GM19328 (cell line): ENCODE measurements at regions not wholly inside any gene's neighbourhood (a gene's known extent, or its start where the extent isn't known, plus 50 kb on each side); places are given as distances from the start of the nearest gene placed in this dataset.

Experiments used
- ATAC-seq: cut with Tn5 transposase; IDR thresholded peaks from one replicate; pipeline ENCODE4 v1.9.1; 2021; ENCODE audit warnings: mild to moderate bottlenecking, moderate library complexity; ENCODE audit not compliant: unreplicated experiment

- ATAC-seq = no peak
These were observed 302.1 kb downstream of the MAP2K6 start for GRCh38 chr17:69716556-69716955.

- no peak for ATAC-seq
These were observed 302.7 kb downstream of the MAP2K6 start for GRCh38 chr17:69717214-69717613.

- ATAC-seq = no peak
These were observed 303.3 kb downstream of the MAP2K6 start for GRCh38 chr17:69717819-69718218.

- no peak for ATAC-seq
These were observed 305.1 kb downstream of the MAP2K6 start for GRCh38 chr17:69719474-69720048.

- ATAC-seq = no peak
These were observed 308.0 kb downstream of the MAP2K6 start for GRCh38 chr17:69722518-69722917.

GRCh38 chr17:69723316-69723715 lies 308.8 kb downstream of the MAP2K6 start:
- no peak for ATAC-seq

DNA sequence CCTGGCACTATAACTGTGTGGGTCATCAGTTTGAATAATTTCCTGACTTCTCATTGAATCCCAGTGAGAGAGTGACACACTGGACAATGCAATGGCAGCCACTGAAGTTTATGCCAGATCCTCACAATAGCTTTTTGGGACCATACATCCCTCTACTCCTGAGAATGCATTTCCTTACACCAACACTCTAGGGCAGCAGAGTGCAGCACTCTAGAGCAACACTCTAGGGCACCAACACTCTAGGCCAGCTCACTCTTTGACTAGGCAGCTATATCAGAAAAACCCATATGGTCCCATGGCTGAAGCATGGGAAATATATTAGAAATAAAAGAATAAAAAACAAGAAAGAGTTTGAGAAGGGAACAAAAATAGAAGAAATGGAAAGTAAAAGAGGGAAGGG lies 309.2 kb downstream of the MAP2K6 start:
- no peak for ATAC-seq

DNA sequence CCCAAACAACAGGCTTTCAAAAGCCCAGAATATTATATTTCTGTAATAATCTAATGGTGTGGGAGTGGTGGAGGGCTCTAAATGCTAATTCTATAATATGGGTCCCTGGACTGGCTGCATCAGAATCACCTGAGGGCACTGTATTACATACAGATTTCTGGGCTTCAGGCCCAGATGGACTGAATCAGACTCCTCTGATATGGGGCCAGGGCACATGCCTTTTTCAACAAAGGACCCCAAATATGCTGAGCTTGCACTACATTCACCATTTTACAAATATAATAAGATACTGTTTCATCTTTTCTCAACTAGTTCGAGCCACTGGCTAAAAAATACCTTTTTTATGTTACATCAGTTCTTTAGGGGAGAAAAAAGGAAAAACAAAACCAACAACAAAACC lies 309.7 kb downstream of the MAP2K6 start:
- no peak for ATAC-seq

- no peak for ATAC-seq
These were observed 310.6 kb downstream of the MAP2K6 start for GRCh38 chr17:69725146-69725545.

GRCh38 chr17:69728816-69729215 lies 314.3 kb downstream of the MAP2K6 start:
- no peak for ATAC-seq

GRCh38 chr17:69729944-69730343 lies 315.4 kb downstream of the MAP2K6 start:
- ATAC-seq = no peak

DNA sequence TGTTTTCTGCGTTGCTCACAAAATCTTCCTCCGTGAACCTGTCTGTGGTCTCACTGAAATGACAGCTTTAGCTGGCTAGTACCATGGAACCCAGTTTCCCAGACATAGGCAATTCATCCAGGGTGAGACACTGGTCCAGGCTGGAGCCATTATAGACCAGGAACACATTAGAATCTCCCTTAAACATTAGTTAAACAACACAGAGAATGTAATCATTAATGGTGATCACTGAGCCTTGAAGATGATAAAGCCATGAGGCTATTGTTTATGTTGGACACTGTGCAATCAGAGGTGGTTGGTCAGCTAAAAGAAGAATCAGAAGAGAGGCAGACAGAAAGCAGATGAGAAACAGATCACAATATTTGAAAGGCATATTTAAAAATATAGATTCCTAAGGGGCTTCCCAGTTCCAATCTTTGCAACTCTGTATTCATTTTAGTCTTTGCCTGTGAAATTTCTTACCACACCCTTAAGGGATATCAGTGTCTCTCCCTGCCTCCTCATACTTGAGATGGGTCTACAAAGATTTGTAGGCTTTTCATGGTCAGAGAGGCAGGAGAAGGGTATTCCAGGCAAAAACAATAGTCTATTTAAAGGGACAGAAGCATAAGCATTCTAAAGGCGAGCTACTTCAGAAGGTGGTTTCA lies 317.9 kb downstream of the MAP2K6 start:
- no peak for ATAC-seq

- ATAC-seq = no peak
These were observed 318.9 kb downstream of the MAP2K6 start for GRCh38 chr17:69733171-69734012.

- no peak for ATAC-seq
These were observed 320.2 kb downstream of the MAP2K6 start for GRCh38 chr17:69734656-69735055.

DNA sequence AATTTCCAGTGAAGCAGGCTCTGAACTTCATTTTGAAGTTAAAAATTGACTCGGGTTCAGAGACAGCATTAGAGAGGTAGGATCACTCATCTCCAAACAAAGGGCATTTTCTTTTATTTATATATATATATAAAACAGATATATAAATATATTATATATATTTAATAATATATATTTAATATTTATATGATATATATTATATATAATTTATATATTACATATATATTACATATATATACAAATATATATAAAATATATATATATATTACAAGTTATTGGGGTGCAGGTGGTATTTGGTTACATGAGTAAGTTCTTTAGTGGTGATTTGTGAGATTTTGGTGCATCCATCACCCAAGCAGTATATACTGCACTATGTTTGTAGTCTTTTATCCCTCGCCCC lies 320.8 kb downstream of the MAP2K6 start:
- no peak for ATAC-seq

GRCh38 chr17:69743091-69743490 lies 328.6 kb downstream of the MAP2K6 start:
- no peak for ATAC-seq

- ATAC-seq = no peak
These were observed 330.1 kb downstream of the MAP2K6 start for GRCh38 chr17:69744512-69745070.

- no peak for ATAC-seq
These were observed 325.1 kb upstream of the KCNJ16 start for GRCh38 chr17:69749911-69750310.

GRCh38 chr17:69757688-69758430 lies 317.2 kb upstream of the KCNJ16 start:
- ATAC-seq = no peak

DNA sequence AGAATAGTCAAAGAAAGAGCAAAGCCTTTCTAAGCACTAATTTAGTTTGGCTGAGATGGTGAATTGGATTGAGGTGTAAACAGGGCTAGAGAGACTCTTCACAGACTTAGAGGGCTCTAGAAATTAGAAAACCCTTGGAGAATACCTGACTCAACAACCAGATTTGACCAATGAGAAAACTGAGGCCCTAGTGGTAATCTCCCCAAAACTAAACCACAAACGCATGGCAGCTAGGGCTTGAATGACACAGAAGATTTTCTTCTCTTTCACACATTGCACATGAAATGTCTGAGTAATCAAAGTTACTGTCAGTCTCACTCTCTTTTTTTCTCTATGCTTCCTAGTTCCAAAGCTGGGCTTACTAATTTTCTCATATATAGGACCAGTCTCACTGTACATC lies 314.5 kb upstream of the KCNJ16 start:
- ATAC-seq = no peak

- ATAC-seq = no peak
These were observed 314.0 kb upstream of the KCNJ16 start for GRCh38 chr17:69761011-69761410.
